HCT116 (cell line): ENCODE measurements at regions not wholly inside any gene's neighbourhood (a gene's known extent, or its start where the extent isn't known, plus 50 kb on each side); places are given as distances from the start of the nearest gene placed in this dataset.

Source experiments
- CBX3 ChIP-seq: IDR thresholded peaks from 2 replicates; pipeline ENCODE4 v1.6.1; 2012; ENCODE audit warnings: low read depth
- CEBPB ChIP-seq: IDR thresholded peaks from 2 replicates; pipeline ENCODE4 v1.6.1; 2012; ENCODE audit warnings: low read depth
- CTCF ChIP-seq, 3 experiments: fragments of 200-600 bp in 1 of 3; sonication (generic) in 1 of 3; IDR thresholded peaks in 2 of 3; conservative IDR thresholded peaks in 1 of 3; 2 replicates each; pipeline ENCODE4 v1.5.1; 2012 to 2017; ENCODE audit warnings: low read depth in 2 of 3, low read length in 2 of 3, antibody characterized with exemption in 1 of 3, borderline replicate concordance in 1 of 3, control low read depth in 1 of 3, mild to moderate bottlenecking in 1 of 3, mixed read lengths in 1 of 3, mixed run types in 1 of 3, moderate library complexity in 1 of 3; ENCODE audit not compliant: insufficient read depth in 1 of 3
- EZH2 ChIP-seq: fragments of 200-600 bp; sonication (generic); IDR thresholded peaks from 2 replicates; pipeline ENCODE4 v1.6.1; 2017; ENCODE audit warnings: antibody characterized with exemption, mixed run types
- EZH2phosphoT487 ChIP-seq: fragments of 200-600 bp; IDR thresholded peaks from 2 replicates; pipeline ENCODE4 v1.6.1; 2018; ENCODE audit warnings: antibody characterized with exemption, borderline replicate concordance
- MAX ChIP-seq: IDR thresholded peaks from 2 replicates; pipeline ENCODE4 v1.6.1; 2012
- POLR2A ChIP-seq: IDR thresholded peaks from 2 replicates; pipeline ENCODE4 v1.7.0; 2011; ENCODE audit warnings: borderline replicate concordance; ENCODE audit not compliant: insufficient read depth, insufficient read length; ENCODE audit errors: extremely low read depth
- POLR2AphosphoS5 ChIP-seq: IDR thresholded peaks from 2 replicates; pipeline ENCODE4 v1.6.1; 2011; ENCODE audit warnings: mild to moderate bottlenecking, low read depth, low read length, moderate library complexity
- RAD21 ChIP-seq: IDR thresholded peaks from 2 replicates; pipeline ENCODE4 v1.6.1; 2012; ENCODE audit warnings: low read depth, mild to moderate bottlenecking
- REST ChIP-seq: IDR thresholded peaks from 2 replicates; pipeline ENCODE4 v1.6.1; 2012; ENCODE audit warnings: low read depth
- SIN3A ChIP-seq: IDR thresholded peaks from 2 replicates; pipeline ENCODE4 v1.6.1; 2012; ENCODE audit warnings: low read depth
- YY1 ChIP-seq: IDR thresholded peaks from 2 replicates; pipeline ENCODE4 v1.6.1; 2011; ENCODE audit warnings: low read length, low read depth, moderate library complexity, mild to moderate bottlenecking; ENCODE audit not compliant: insufficient replicate concordance; ENCODE audit errors: extremely low read depth
- ZBTB33 ChIP-seq: IDR thresholded peaks from 2 replicates; pipeline ENCODE4 v1.6.1; 2011; ENCODE audit warnings: mild to moderate bottlenecking, low read length, moderate library complexity; ENCODE audit not compliant: insufficient replicate concordance; ENCODE audit errors: extremely low read depth
- ZNF274 ChIP-seq: fragments of 200-500 bp; sonication (Bioruptor generic); IDR thresholded peaks from 2 replicates; pipeline ENCODE4 v1.6.1; 2014; ENCODE audit warnings: mild to moderate bottlenecking, low read depth, low read length, inconsistent platforms

- no peak for TF ChIP-seq EZH2phosphoT487
- TF ChIP-seq CTCF (IDR thresholded peaks at IDR 0.05 in 2 of 3, conservative IDR thresholded peaks at IDR 0.05 in 1 of 3; ENCODE audit: borderline replicate concordance in 1 of 3, insufficient read depth in 1 of 3, low read depth in 2 of 3, low read length in 2 of 3), result no peak
- no peak for TF ChIP-seq POLR2A
- no peak for TF ChIP-seq YY1
- TF ChIP-seq CEBPB, result no peak
- no peak for TF ChIP-seq CBX3
- TF ChIP-seq EZH2, result no peak
- TF ChIP-seq ZNF274, result no peak
- no peak for TF ChIP-seq POLR2AphosphoS5
- TF ChIP-seq SIN3A, result no peak
- no peak for TF ChIP-seq REST
- no peak for TF ChIP-seq MAX
- TF ChIP-seq ZBTB33, result no peak
- no peak for TF ChIP-seq RAD21
Measured at GRCh38 chrX:145694048-145694447, 123.6 kb upstream of the SLITRK2 start.
